GM12878 (cell line): ENCODE measurements at regions not wholly inside any gene's neighbourhood (a gene's known extent, or its start where the extent isn't known, plus 50 kb on each side); places are given as distances from the start of the nearest gene placed in this dataset.
"Not testable (repeated sequence)": the region's sequence is repeated elsewhere in the genome, so short reads cannot be mapped to it uniquely, and the experiment has no call there.

Source experiments
- ATAC-seq: fragments of 200-7000 bp; cut with Tn5 transposase; 3 replicates; pipeline ENCODE4 v1.9.1; 2020; ENCODE audit warnings: mild to moderate bottlenecking, moderate library complexity
- BruUV-seq: library from RNA; stranded (reverse); fragments of 400-500 nt; replicated peaks from 2 replicates; lab custom pipeline; 2021; lab: Mats Ljungman, UMichigan
- CTCF ChIA-PET: fragments of 300-600 bp; sonication (Branson Sonifier 250); formaldehyde crosslinking; extraction: SDS; loops from one replicate; lab custom pipeline; 2021; ENCODE audit warnings: inconsistent platforms; lab: Yijun Ruan, JAX
- POLR2A ChIA-PET: fragments of 350-600 bp; formaldehyde crosslinking; extraction: SDS; loops from one replicate; lab custom pipeline; 2021; ENCODE audit warnings: inconsistent platforms; lab: Charles Lee
- RAD21 ChIA-PET: fragments of 300-600 bp; sonication (Branson Sonifier 250); formaldehyde crosslinking; loops from one replicate; lab custom pipeline; 2023; ENCODE audit warnings: antibody characterized with exemption; ENCODE audit not compliant: unreplicated experiment; lab: Charles Lee
- SMC1A ChIA-PET: fragments of 300-600 bp; sonication (Branson Sonifier 250); formaldehyde crosslinking; loops from one replicate; lab custom pipeline; 2023; ENCODE audit not compliant: unreplicated experiment, uncharacterized antibody; lab: Charles Lee
- DNase-seq: peaks from one replicate; pipeline ENCODE4 v3.0.0-alpha.2; 2011; ENCODE audit warnings: low read depth, low spot score
- FAIRE-seq: peaks from 3 replicates; lab custom pipeline; 2011; peaks lifted over from hg19 to GRCh38; lab: Jason Lieb, UNC
- H2AFZ ChIP-seq: 2 replicates; pipeline ENCODE4 v1.6.0; 2011; ENCODE audit warnings: low read depth, low read length, control low read depth; ENCODE audit not compliant: control insufficient read depth
- H3K27ac ChIP-seq: 2 replicates; pipeline ENCODE4 v1.5.1; 2011; ENCODE audit warnings: control low read depth; ENCODE audit not compliant: control insufficient read depth, insufficient read depth
- H3K27me3 ChIP-seq, 2 experiments: replicated peaks in 1 of 2; 2 replicates each; pipeline versions ENCODE4 v1.6.0 to v1.6.1; 2011; ENCODE audit warnings: low read length in 1 of 2; ENCODE audit not compliant: control insufficient read depth in 2 of 2, insufficient read depth in 2 of 2
- H3K36me3 ChIP-seq, 2 experiments: 2 replicates each; pipeline ENCODE4 v1.5.1; 2011; ENCODE audit warnings: low read length in 1 of 2; ENCODE audit not compliant: control insufficient read depth in 2 of 2, insufficient read depth in 2 of 2
- H3K4me1 ChIP-seq: 2 replicates; pipeline ENCODE4 v1.6.1; 2011; ENCODE audit warnings: mild to moderate bottlenecking, low read length, moderate library complexity, mixed read lengths; ENCODE audit not compliant: control insufficient read depth, insufficient read depth
- H3K4me2 ChIP-seq: 2 replicates; pipeline ENCODE4 v1.6.0; 2011; ENCODE audit warnings: control low read depth; ENCODE audit not compliant: control insufficient read depth, insufficient read depth
- H3K4me3 ChIP-seq: fragments of 200-600 bp; sonication (generic); 2 replicates; pipeline ENCODE4 v1.5.1; 2016
- H3K79me2 ChIP-seq: 2 replicates; pipeline ENCODE4 v1.6.0; 2011; ENCODE audit warnings: low read length; ENCODE audit not compliant: control insufficient read depth, insufficient read depth
- H3K9ac ChIP-seq: 2 replicates; pipeline ENCODE4 v1.8.0; 2011; ENCODE audit warnings: low read length, control low read depth, mixed read lengths; ENCODE audit not compliant: control insufficient read depth, insufficient read depth
- H3K9me3 ChIP-seq: replicated peaks from 3 replicates; pipeline ENCODE4 v1.5.1; 2011; ENCODE audit warnings: mild to moderate bottlenecking, low read length; ENCODE audit not compliant: control insufficient read depth, insufficient read depth
- H4K20me1 ChIP-seq: 2 replicates; pipeline ENCODE4 v1.6.0; 2011; ENCODE audit not compliant: control insufficient read depth, insufficient read depth
- CHD4 ChIP-seq: fragments of 200-600 bp; sonication (generic); IDR thresholded peaks from 2 replicates; pipeline ENCODE4 v1.6.1; 2016; ENCODE audit warnings: mild to moderate bottlenecking
- CREB1 ChIP-seq: IDR thresholded peaks from 2 replicates; pipeline ENCODE4 v1.6.1; 2012; ENCODE audit warnings: low read depth, mild to moderate bottlenecking, inconsistent platforms
- DPF2 ChIP-seq: fragments of 450-650 bp; IDR thresholded peaks from 2 replicates; pipeline ENCODE4 v1.6.1; 2017; ENCODE audit warnings: mild to moderate bottlenecking
- IKZF2 ChIP-seq, 2 experiments: fragments of 450-650 bp; IDR thresholded peaks; 2 replicates each; pipeline ENCODE4 v1.6.1; 2017; ENCODE audit warnings: mild to moderate bottlenecking in 2 of 2, moderate library complexity in 2 of 2
- JUNB ChIP-seq: IDR thresholded peaks from 2 replicates; pipeline ENCODE4 v1.6.1; 2016; ENCODE audit warnings: antibody characterized with exemption, mild to moderate bottlenecking
- KDM1A ChIP-seq: fragments of 200-600 bp; sonication (generic); IDR thresholded peaks from 2 replicates; pipeline ENCODE4 v1.6.1; 2016; ENCODE audit warnings: borderline replicate concordance
- NR2C2 ChIP-seq: IDR thresholded peaks from 2 replicates; pipeline ENCODE4 v1.6.1; 2011; ENCODE audit warnings: borderline replicate concordance, low read depth; ENCODE audit not compliant: control insufficient read depth, insufficient read length
- RCOR1 ChIP-seq: conservative IDR thresholded peaks from 2 replicates; pipeline ENCODE4 v1.6.1; 2012; ENCODE audit warnings: low read depth, low read length, improper control_type of control experiment
- SUPT20H ChIP-seq: IDR thresholded peaks from 2 replicates; pipeline ENCODE4 v1.6.1; 2011; ENCODE audit warnings: low read depth, mild to moderate bottlenecking, low read length, moderate library complexity, borderline replicate concordance; ENCODE audit not compliant: control insufficient read depth
- SUZ12 ChIP-seq: fragments of 200-600 bp; sonication (generic); IDR thresholded peaks from one replicate; pipeline ENCODE4 v1.6.1; 2018; ENCODE audit warnings: antibody characterized with exemption, mild to moderate bottlenecking; ENCODE audit not compliant: unreplicated experiment
- TCF7 ChIP-seq: IDR thresholded peaks from 2 replicates; pipeline ENCODE4 v1.6.1; 2014; ENCODE audit warnings: antibody characterized with exemption, borderline replicate concordance
- YBX1 ChIP-seq: fragments of 450-650 bp; IDR thresholded peaks from 2 replicates; pipeline ENCODE4 v1.6.1; 2016; ENCODE audit warnings: antibody characterized with exemption
- ZBTB4 ChIP-seq: fragments of 450-650 bp; formaldehyde crosslinking; IDR thresholded peaks from 2 replicates; pipeline ENCODE4 v1.4.0; 2022; ENCODE audit warnings: mild to moderate bottlenecking, moderate library complexity
- WGBS: methylation state at CpG from one replicate; pipeline ENCODE4 v1.1.6; 2016; ENCODE audit warnings: low lambda C conversion rate; ENCODE audit not compliant: insufficient replicate concordance, insufficient coverage; ENCODE audit errors: missing lambda C conversion rate; 5-methylcytosine and 5-hydroxymethylcytosine counted together
- in situ Hi-C: fragments of 300-500 bp; cut with MboI; formaldehyde crosslinking; loops from 9 replicates; pipeline ENCODE4 v1.14.3; 2018; ENCODE audit warnings: mixed read lengths
- intact Hi-C: fragments of 100-400 bp; cut with micrococcal nuclease; formaldehyde crosslinking; loops from one replicate; pipeline ENCODE4 v1.14.2; 2022; ENCODE audit not compliant: unreplicated experiment
- TF ChIP-seq, protein P1 (sequence below): IDR thresholded peaks from 2 replicates; pipeline ENCODE4 v1.6.1; 2012; ENCODE audit warnings: mild to moderate bottlenecking, low read depth, low read length
- TF ChIP-seq, protein P2 (sequence below): IDR thresholded peaks from 2 replicates; pipeline ENCODE4 v1.6.1; 2012; ENCODE audit warnings: low read depth, low read length, improper control_type of control experiment

DNA sequence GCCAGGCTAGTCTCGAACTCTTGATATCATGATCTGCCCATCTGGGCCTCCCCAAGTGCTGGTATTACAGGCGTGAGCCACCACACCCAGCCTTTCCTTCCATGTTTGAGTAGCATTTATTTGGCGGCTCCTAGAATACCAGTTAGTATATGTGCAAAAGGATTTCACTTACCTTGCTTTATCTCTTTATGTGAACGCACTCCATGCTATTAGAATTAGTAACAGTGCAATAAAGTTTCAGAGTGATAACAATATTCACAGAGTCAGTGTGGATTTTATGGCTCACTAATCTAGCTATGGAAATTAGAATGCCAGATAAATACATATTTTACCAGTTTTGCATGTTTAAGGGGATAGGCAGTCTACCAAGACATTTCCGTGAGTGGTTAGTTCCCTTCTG is 74.4 kb upstream of the NIPBL start (continued):
- TF ChIP-seq SUPT20H: no peak
- no peak for TF ChIP-seq TCF7
- no peak for TF ChIP-seq NR2C2
- no peak for TF ChIP-seq CREB1
- TF ChIP-seq, protein P1, sequence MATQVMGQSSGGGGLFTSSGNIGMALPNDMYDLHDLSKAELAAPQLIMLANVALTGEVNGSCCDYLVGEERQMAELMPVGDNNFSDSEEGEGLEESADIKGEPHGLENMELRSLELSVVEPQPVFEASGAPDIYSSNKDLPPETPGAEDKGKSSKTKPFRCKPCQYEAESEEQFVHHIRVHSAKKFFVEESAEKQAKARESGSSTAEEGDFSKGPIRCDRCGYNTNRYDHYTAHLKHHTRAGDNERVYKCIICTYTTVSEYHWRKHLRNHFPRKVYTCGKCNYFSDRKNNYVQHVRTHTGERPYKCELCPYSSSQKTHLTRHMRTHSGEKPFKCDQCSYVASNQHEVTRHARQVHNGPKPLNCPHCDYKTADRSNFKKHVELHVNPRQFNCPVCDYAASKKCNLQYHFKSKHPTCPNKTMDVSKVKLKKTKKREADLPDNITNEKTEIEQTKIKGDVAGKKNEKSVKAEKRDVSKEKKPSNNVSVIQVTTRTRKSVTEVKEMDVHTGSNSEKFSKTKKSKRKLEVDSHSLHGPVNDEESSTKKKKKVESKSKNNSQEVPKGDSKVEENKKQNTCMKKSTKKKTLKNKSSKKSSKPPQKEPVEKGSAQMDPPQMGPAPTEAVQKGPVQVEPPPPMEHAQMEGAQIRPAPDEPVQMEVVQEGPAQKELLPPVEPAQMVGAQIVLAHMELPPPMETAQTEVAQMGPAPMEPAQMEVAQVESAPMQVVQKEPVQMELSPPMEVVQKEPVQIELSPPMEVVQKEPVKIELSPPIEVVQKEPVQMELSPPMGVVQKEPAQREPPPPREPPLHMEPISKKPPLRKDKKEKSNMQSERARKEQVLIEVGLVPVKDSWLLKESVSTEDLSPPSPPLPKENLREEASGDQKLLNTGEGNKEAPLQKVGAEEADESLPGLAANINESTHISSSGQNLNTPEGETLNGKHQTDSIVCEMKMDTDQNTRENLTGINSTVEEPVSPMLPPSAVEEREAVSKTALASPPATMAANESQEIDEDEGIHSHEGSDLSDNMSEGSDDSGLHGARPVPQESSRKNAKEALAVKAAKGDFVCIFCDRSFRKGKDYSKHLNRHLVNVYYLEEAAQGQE: no peak
- TF ChIP-seq YBX1: no peak
- TF ChIP-seq SUZ12: no peak
- no peak for TF ChIP-seq ZBTB4 (CRISPR knock-in tag)
- TF ChIP-seq JUNB: no peak
- TF ChIP-seq RCOR1: no peak
- no peak for TF ChIP-seq KDM1A
- no peak for TF ChIP-seq IKZF2 (IDR thresholded peaks at IDR 0.05)
- TF ChIP-seq DPF2: no peak
- TF ChIP-seq CHD4: no peak
- TF ChIP-seq, protein P2, sequence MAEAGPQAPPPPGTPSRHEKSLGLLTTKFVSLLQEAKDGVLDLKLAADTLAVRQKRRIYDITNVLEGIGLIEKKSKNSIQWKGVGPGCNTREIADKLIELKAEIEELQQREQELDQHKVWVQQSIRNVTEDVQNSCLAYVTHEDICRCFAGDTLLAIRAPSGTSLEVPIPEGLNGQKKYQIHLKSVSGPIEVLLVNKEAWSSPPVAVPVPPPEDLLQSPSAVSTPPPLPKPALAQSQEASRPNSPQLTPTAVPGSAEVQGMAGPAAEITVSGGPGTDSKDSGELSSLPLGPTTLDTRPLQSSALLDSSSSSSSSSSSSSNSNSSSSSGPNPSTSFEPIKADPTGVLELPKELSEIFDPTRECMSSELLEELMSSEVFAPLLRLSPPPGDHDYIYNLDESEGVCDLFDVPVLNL: no peak

- H3K27me3 ChIP-seq, H3K27ac ChIP-seq, H3K36me3 ChIP-seq, ATAC-seq, H3K4me1 ChIP-seq, CTCF ChIA-PET, POLR2A ChIA-PET, H3K4me3 ChIP-seq, H3K9me3 ChIP-seq, DNase-seq, in situ Hi-C loops, H3K9ac ChIP-seq, H4K20me1 ChIP-seq, RAD21 ChIA-PET, H3K79me2 ChIP-seq, H2AFZ ChIP-seq, FAIRE-seq, SMC1A ChIA-PET, intact Hi-C loops, H3K4me2 ChIP-seq, BruUV-seq: not testable (repeated sequence)
- 93% methylated on average over 3 of the region's 4 CpGs for WGBS
These were observed 63.3 kb upstream of the NIPBL start for GRCh38 chr5:36813249-36813648.
